H1 (cell line): ENCODE measurements at regions not wholly inside any gene's neighbourhood (a gene's known extent, or its start where the extent isn't known, plus 50 kb on each side); places are given as distances from the start of the nearest gene placed in this dataset.

Experiments
- CHD2 ChIP-seq: IDR thresholded peaks from 2 replicates; pipeline ENCODE4 v1.6.1; 2012; ENCODE audit warnings: low read length, improper control_type of control experiment
- CTCF ChIP-seq, 3 experiments: IDR thresholded peaks; 1 replicate in 2 of 3; 2 replicates in 1 of 3; pipeline versions ENCODE4 v1.5.1 to v1.6.1; 2011; ENCODE audit warnings: low read length in 3 of 3, mild to moderate bottlenecking in 3 of 3, inconsistent platforms in 2 of 3, low read depth in 1 of 3, moderate library complexity in 1 of 3; ENCODE audit not compliant: insufficient read depth in 1 of 3; ENCODE audit errors: control extremely low read depth in 1 of 3
- EP300 ChIP-seq, 2 experiments: IDR thresholded peaks; 1 replicate in 1 of 2; 2 replicates in 1 of 2; pipeline ENCODE4 v1.6.1; 2011 to 2012; ENCODE audit warnings: low read depth in 2 of 2, low read length in 2 of 2, mild to moderate bottlenecking in 2 of 2, borderline replicate concordance in 1 of 2, inconsistent platforms in 1 of 2, moderate library complexity in 1 of 2
- EZH2 ChIP-seq: fragments of 200-600 bp; sonication (generic); IDR thresholded peaks from 2 replicates; pipeline ENCODE4 v1.7.1; 2012; ENCODE audit warnings: low read depth, mild to moderate bottlenecking, moderate library complexity, low read length, inconsistent platforms; ENCODE audit not compliant: severe bottlenecking
- PHF8 ChIP-seq: fragments of 200-600 bp; sonication (generic); conservative IDR thresholded peaks from 2 replicates; pipeline ENCODE4 v1.7.1; 2012; ENCODE audit warnings: low read depth, mild to moderate bottlenecking, inconsistent platforms, low read length, moderate library complexity
- POLR2A ChIP-seq, 2 experiments: IDR thresholded peaks; 1 replicate in 1 of 2; 2 replicates in 1 of 2; pipeline ENCODE4 v1.6.1; 2011; ENCODE audit warnings: low read depth in 2 of 2, low read length in 2 of 2, mild to moderate bottlenecking in 2 of 2; ENCODE audit errors: control extremely low read depth in 1 of 2
- POU5F1 ChIP-seq: IDR thresholded peaks from 2 replicates; pipeline ENCODE4 v1.6.1; 2011; ENCODE audit warnings: low read depth, mild to moderate bottlenecking, low read length, moderate library complexity
- RNF2 ChIP-seq: fragments of 200-900, 300-1000 bp; sonication (generic); IDR thresholded peaks from 2 replicates; pipeline ENCODE4 v1.7.1; 2016; ENCODE audit warnings: borderline replicate concordance, low read depth, mild to moderate bottlenecking, antibody characterized with exemption, low read length; ENCODE audit not compliant: poor library complexity, severe bottlenecking; ENCODE audit errors: missing control alignments
- SRF ChIP-seq: IDR thresholded peaks from 2 replicates; pipeline ENCODE4 v1.6.1; 2011; ENCODE audit warnings: mild to moderate bottlenecking, low read depth, low read length, moderate library complexity
- TCF12 ChIP-seq: IDR thresholded peaks from 2 replicates; pipeline ENCODE4 v1.6.1; 2011; ENCODE audit warnings: low read depth, mild to moderate bottlenecking, low read length
- USF2 ChIP-seq: IDR thresholded peaks from 2 replicates; pipeline ENCODE4 v1.6.1; 2011; ENCODE audit warnings: low read length, improper control_type of control experiment
- ZNF274 ChIP-seq: IDR thresholded peaks from 2 replicates; pipeline ENCODE4 v1.7.0; 2012; ENCODE audit warnings: low read length, borderline replicate concordance; ENCODE audit errors: extremely low read depth

GRCh38 chr15:34659056-34659455, 75.6 kb upstream of the GOLGA8B start:
- TF ChIP-seq TCF12 (no peak), POU5F1 (no peak), RNF2 (no peak), POLR2A (IDR thresholded peaks at IDR 0.05; ENCODE audit: control extremely low read depth in 1 of 2, low read depth in 2 of 2, low read length in 2 of 2) (no peak), PHF8 (no peak), EP300 (IDR thresholded peaks at IDR 0.05; ENCODE audit: borderline replicate concordance in 1 of 2, low read depth in 2 of 2, low read length in 2 of 2) (no peak), SRF (no peak), CTCF (IDR thresholded peaks at IDR 0.05; ENCODE audit: control extremely low read depth in 1 of 3, insufficient read depth in 1 of 3, low read depth in 1 of 3, low read length in 3 of 3) (no peak), ZNF274 (no peak), CHD2 (no peak), EZH2 (no peak), USF2 (no peak)
